ENCODE measurements at regions not wholly inside any gene's neighbourhood (a gene's known extent, or its start where the extent isn't known, plus 50 kb on each side); places are given as distances from the start of the nearest gene placed in this dataset.
"Not testable (repeated sequence)": the region's sequence is repeated elsewhere in the genome, so short reads cannot be mapped to it uniquely, and the experiment has no call there.

DNA sequence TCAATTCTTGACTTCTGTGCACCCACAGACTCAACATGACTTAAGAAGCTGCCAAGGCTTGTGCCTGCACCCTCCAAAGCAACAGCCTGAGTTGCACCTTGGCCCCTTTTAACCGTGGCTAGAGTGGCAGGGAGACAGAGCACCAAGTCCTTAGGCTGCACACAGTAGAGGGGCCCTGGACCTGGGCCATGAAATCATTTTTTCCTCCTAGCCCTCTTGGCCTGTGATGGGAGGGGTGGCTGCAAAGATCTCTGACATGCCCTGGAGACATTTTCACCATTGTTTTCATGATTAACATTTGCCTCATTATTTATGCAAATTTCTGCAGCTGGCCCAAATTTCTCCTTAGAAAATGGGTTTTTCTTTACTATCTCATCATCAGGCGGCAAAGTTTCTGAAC is 836.8 kb downstream of the ZPLD1 start:
- Histone ChIP-seq H3K4me2 (ENCODE audit: insufficient read depth, low read length) (no peak overlapping the region), H3K9me3 (ENCODE audit: insufficient read depth, low read length, severe bottlenecking) (peaks cover 5% of the 10 kb centered on the region), H3K27ac (ENCODE audit: low read length) (no peak overlapping the region), H3K4me3 (ENCODE audit: low read depth in 1 of 2, low read length in 2 of 2) (no peak overlapping the region), H3K36me3 (ENCODE audit: insufficient read depth, low read length) (no peaks in the 10 kb centered on the region), H4K20me1 (ENCODE audit: insufficient read depth, low read length) (no peaks in the 10 kb centered on the region), H3K79me2 (ENCODE audit: insufficient read depth, low read length) (no peaks in the 10 kb centered on the region), H3K27me3 (ENCODE audit: insufficient read depth, low read length, poor library complexity) (no peaks in the 10 kb centered on the region), H3K4me1 (ENCODE audit: insufficient read depth, low read length) (no peaks in the 10 kb centered on the region), H2AFZ (ENCODE audit: low read depth, low read length) (no peak overlapping the region), H3K9ac (ENCODE audit: low read depth, low read length) (no peak overlapping the region)
- no peak for DNase-seq
- TF ChIP-seq, protein P1, sequence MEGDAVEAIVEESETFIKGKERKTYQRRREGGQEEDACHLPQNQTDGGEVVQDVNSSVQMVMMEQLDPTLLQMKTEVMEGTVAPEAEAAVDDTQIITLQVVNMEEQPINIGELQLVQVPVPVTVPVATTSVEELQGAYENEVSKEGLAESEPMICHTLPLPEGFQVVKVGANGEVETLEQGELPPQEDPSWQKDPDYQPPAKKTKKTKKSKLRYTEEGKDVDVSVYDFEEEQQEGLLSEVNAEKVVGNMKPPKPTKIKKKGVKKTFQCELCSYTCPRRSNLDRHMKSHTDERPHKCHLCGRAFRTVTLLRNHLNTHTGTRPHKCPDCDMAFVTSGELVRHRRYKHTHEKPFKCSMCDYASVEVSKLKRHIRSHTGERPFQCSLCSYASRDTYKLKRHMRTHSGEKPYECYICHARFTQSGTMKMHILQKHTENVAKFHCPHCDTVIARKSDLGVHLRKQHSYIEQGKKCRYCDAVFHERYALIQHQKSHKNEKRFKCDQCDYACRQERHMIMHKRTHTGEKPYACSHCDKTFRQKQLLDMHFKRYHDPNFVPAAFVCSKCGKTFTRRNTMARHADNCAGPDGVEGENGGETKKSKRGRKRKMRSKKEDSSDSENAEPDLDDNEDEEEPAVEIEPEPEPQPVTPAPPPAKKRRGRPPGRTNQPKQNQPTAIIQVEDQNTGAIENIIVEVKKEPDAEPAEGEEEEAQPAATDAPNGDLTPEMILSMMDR (IDR thresholded peaks at IDR 0.05; ENCODE audit: borderline replicate concordance, extremely low read depth, low read length, poor library complexity, severe bottlenecking): no peak
- no peak for TF ChIP-seq EZH2 (IDR thresholded peaks at IDR 0.05; ENCODE audit: borderline replicate concordance, low read depth, low read length, severe bottlenecking)
- ATAC-seq (ENCODE audit: insufficient read depth, low read depth): no peak

DNA sequence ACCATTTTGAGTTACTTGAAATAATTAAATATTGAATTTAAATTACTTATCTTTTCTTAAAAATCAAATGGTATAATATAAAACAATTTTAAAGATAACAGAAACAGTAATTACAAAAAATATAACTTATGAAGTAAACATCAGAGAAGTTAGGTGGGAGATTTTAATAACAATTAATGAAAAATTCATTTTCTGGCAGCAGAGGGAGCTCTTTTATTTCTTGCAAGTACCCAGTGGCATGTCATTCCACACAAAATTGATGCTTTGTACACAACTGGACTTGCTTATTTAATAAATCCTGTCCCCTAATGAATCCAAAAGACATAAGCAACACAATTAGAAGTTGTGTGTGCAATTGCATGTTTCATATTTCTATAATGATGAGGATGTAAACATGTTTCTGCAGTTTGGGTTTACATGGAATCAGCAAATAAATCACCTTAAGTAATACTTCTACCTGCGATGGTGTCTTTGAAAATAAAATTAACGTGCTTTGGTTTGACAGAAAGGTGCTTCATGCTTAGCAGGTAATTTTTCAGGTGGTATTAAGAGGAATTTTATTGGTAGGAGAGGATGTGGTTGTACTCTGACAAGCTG is 861.3 kb downstream of the ZPLD1 start:
- H3K4me3 ChIP-seq (ENCODE audit: low read depth in 1 of 2, low read length in 2 of 2): no peak overlapping the region
- ATAC-seq (ENCODE audit: insufficient read depth, low read depth): no peak
- no peaks in the 10 kb centered on the region for H3K9me3 ChIP-seq (ENCODE audit: insufficient read depth, low read length, severe bottlenecking)
- no peak for DNase-seq
- H2AFZ ChIP-seq (ENCODE audit: low read depth, low read length): no peak overlapping the region
- H3K27me3 ChIP-seq (ENCODE audit: insufficient read depth, low read length, poor library complexity): no peaks in the 10 kb centered on the region
- H3K4me2 ChIP-seq (ENCODE audit: insufficient read depth, low read length): no peak overlapping the region
- H3K27ac ChIP-seq (ENCODE audit: low read length): no peak overlapping the region
- H3K4me1 ChIP-seq (ENCODE audit: insufficient read depth, low read length): no peaks in the 10 kb centered on the region
- H3K36me3 ChIP-seq (ENCODE audit: insufficient read depth, low read length): no peaks in the 10 kb centered on the region
- no peaks in the 10 kb centered on the region for H3K79me2 ChIP-seq (ENCODE audit: insufficient read depth, low read length)
- H3K9ac ChIP-seq (ENCODE audit: low read depth, low read length): no peak overlapping the region
- TF ChIP-seq, protein P1 (IDR thresholded peaks at IDR 0.05; ENCODE audit: borderline replicate concordance, extremely low read depth, low read length, poor library complexity, severe bottlenecking): peak; percentile 38
- no peak for TF ChIP-seq EZH2 (IDR thresholded peaks at IDR 0.05; ENCODE audit: borderline replicate concordance, low read depth, low read length, severe bottlenecking)
- H4K20me1 ChIP-seq (ENCODE audit: insufficient read depth, low read length): no peaks in the 10 kb centered on the region

DNA sequence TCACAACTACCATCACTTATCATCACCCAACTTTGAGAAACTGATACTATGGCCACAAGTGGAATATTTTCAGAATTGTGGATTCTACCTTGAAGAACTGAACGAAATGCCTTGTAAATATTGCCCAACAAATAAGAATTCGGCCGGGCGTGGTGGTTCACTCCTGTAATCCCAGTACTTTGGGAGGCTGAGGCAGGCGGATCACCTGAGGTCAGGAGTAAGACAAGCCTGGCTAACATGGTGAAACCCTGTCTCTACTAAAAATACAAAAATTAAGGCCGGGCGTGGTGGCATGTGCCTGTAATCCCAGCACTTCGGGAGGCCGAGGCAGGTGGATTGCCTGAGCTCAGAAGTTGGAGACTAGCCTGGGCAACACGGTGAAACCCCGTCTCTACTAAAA is 862.7 kb downstream of the ZPLD1 start:
- H3K4me2 ChIP-seq (ENCODE audit: insufficient read depth, low read length): not testable (repeated sequence)

DNA sequence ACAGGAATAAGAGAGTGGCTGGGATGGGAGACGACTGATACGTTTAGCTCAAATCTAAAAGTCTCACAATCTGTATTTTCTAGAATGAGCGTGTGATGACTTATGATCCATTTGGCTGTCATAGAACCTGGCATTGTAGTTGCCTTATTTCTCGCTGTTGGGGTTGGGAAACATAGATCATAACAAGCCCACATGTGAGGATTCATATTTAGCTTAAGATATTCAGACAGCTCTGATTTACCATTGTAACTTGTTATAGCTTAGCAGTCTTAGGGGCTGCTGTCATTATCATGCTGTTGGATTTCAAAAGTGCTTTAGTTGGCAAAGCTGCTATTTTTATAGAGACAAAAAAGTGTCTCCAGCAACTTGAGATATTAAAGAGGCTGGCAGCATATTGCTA is 871.3 kb downstream of the ZPLD1 start:
- no peaks in the 10 kb centered on the region for H3K4me1 ChIP-seq (ENCODE audit: insufficient read depth, low read length)
- H4K20me1 ChIP-seq (ENCODE audit: insufficient read depth, low read length): no peaks in the 10 kb centered on the region
- H3K4me3 ChIP-seq (ENCODE audit: low read depth in 1 of 2, low read length in 2 of 2): no peak overlapping the region
- no peak overlapping the region for H3K9ac ChIP-seq (ENCODE audit: low read depth, low read length)
- TF ChIP-seq, protein P1 (IDR thresholded peaks at IDR 0.05; ENCODE audit: borderline replicate concordance, extremely low read depth, low read length, poor library complexity, severe bottlenecking): no peak
- no peak for TF ChIP-seq EZH2 (IDR thresholded peaks at IDR 0.05; ENCODE audit: borderline replicate concordance, low read depth, low read length, severe bottlenecking)
- H3K36me3 ChIP-seq (ENCODE audit: insufficient read depth, low read length): no peaks in the 10 kb centered on the region
- H3K9me3 ChIP-seq (ENCODE audit: insufficient read depth, low read length, severe bottlenecking): no peaks in the 10 kb centered on the region
- H3K79me2 ChIP-seq (ENCODE audit: insufficient read depth, low read length): no peaks in the 10 kb centered on the region
- DNase-seq: no peak
- no peak for ATAC-seq (ENCODE audit: insufficient read depth, low read depth)
- no peak overlapping the region for H3K4me2 ChIP-seq (ENCODE audit: insufficient read depth, low read length)
- H2AFZ ChIP-seq (ENCODE audit: low read depth, low read length): no peak overlapping the region
- H3K27ac ChIP-seq (ENCODE audit: low read length): no peak overlapping the region
- H3K27me3 ChIP-seq (ENCODE audit: insufficient read depth, low read length, poor library complexity): no peaks in the 10 kb centered on the region

More for the DNA sequence above, 862.7 kb downstream of the ZPLD1 start:
- not testable (repeated sequence) for DNase-seq; H3K27me3 ChIP-seq (ENCODE audit: insufficient read depth, low read length, poor library complexity); H3K79me2 ChIP-seq (ENCODE audit: insufficient read depth, low read length); H3K4me1 ChIP-seq (ENCODE audit: insufficient read depth, low read length); H3K36me3 ChIP-seq (ENCODE audit: insufficient read depth, low read length); H2AFZ ChIP-seq (ENCODE audit: low read depth, low read length); H3K9ac ChIP-seq (ENCODE audit: low read depth, low read length); ATAC-seq (ENCODE audit: insufficient read depth, low read depth); H3K4me3 ChIP-seq (ENCODE audit: low read depth in 1 of 2, low read length in 2 of 2); H3K27ac ChIP-seq (ENCODE audit: low read length); H3K9me3 ChIP-seq (ENCODE audit: insufficient read depth, low read length, severe bottlenecking); H4K20me1 ChIP-seq (ENCODE audit: insufficient read depth, low read length)
